ENCODE measurements at regions not wholly inside any gene's neighbourhood (a gene's known extent, or its start where the extent isn't known, plus 50 kb on each side); places are given as distances from the start of the nearest gene placed in this dataset.

DNA sequence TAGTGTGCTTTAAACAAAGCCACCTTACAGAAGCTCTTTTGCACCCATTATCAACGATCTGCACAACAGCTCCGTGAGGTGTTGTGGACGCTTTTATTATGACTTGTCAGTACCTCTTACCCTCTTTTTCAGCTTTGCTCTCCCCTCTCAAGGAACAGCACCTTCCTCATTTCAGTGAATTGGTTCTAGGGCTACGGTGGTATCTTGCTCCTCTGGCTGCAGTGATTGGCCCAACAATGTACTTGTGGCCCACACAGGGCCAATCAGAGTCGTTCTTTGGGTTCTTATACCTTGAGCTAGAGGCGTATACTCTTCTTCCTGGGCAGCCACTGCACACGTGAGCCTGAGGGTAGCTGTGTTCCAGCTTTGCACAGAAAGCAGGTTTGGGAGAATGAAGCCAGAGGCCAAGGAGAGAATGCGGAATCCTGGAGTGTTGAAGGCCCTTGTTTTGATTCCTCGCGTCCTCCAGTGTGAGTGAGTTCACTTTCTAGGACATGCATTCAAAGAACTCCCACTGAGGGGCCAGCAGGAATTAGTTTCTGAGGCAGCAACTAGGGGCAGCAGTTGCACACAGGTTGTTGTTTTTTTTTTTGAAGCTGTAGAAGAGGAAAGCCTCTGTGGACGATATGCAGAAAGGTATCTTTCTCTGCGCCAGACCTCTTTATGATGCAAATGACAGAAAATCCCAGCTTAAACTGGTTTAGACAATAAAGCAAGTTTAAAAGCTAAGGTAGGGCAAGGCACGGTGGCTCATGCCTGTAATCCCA, 49.8 kb upstream of the PDZD8 start:
- H3K4me1 ChIP-seq: no peaks in the 10 kb centered on the region
- H3K27me3 ChIP-seq: peaks cover 0 to 12% of the 10 kb centered on the region in 2 donors
- H3K36me3 ChIP-seq: no peaks in the 10 kb centered on the region
- no peak overlapping the region for H3K27ac ChIP-seq
- intact Hi-C loops (cut with DNase I; ENCODE audit: low total_unique reads): no loop called here
- no peak for DNase-seq
- peaks cover 0 to 5% (median 4%) of the 10 kb centered on the region in 3 donors for H3K9me3 ChIP-seq
- H3K4me3 ChIP-seq: no peak overlapping the region
- TF ChIP-seq, protein P1, sequence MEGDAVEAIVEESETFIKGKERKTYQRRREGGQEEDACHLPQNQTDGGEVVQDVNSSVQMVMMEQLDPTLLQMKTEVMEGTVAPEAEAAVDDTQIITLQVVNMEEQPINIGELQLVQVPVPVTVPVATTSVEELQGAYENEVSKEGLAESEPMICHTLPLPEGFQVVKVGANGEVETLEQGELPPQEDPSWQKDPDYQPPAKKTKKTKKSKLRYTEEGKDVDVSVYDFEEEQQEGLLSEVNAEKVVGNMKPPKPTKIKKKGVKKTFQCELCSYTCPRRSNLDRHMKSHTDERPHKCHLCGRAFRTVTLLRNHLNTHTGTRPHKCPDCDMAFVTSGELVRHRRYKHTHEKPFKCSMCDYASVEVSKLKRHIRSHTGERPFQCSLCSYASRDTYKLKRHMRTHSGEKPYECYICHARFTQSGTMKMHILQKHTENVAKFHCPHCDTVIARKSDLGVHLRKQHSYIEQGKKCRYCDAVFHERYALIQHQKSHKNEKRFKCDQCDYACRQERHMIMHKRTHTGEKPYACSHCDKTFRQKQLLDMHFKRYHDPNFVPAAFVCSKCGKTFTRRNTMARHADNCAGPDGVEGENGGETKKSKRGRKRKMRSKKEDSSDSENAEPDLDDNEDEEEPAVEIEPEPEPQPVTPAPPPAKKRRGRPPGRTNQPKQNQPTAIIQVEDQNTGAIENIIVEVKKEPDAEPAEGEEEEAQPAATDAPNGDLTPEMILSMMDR (IDR thresholded peaks at IDR 0.05): no peak
